HG02678 (cell line): ENCODE measurements at regions not wholly inside any gene's neighbourhood (a gene's known extent, or its start where the extent isn't known, plus 50 kb on each side); places are given as distances from the start of the nearest gene placed in this dataset.

Experiments used
- ATAC-seq: cut with Tn5 transposase; IDR thresholded peaks from one replicate; pipeline ENCODE4 v1.9.1; 2021; ENCODE audit warnings: mild to moderate bottlenecking, moderate library complexity; ENCODE audit not compliant: unreplicated experiment

DNA sequence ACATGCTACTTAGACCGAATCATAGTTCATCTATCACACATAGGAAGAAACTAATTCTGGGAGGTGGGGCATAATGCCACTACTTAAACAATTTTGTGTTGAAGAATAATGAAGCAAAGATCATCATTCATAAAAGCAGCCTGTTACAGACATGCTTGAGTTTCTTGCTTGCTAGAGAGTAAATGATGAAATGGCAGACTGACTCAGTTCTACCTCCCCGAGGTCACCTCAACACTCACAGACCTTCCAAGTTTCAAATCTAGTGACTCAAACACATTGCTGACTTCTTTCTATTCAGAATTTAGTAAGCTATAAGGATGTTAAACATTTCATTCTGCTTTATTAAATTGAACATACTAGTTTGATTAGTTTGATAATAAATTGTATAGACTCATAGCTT is 636.5 kb upstream of the FRG1 start:
- no peak for ATAC-seq

DNA sequence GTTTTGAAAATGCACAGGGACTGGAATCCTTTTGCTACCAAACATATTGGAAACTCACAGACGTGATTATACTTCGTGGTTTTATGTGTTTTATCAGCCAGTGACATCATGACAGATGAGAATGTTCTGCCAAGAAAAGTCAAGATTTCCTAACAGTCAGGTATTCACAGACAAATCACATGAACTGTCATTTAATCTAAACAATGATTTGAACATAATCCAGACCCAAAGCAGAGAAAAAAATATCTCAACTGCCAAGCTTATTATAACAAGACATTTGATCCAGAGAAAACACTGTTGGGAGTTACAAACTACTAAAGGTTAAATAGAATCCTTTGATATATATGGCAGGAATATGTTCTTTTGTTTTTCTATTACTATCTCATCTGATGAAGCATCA is 635.9 kb upstream of the FRG1 start:
- no peak for ATAC-seq

- ATAC-seq, result no peak
Observed at GRCh38 chr4:189305500-189305899, 635.2 kb upstream of the FRG1 start.

- ATAC-seq, result no peak
Observed at GRCh38 chr4:189311251-189311650, 629.4 kb upstream of the FRG1 start.

DNA sequence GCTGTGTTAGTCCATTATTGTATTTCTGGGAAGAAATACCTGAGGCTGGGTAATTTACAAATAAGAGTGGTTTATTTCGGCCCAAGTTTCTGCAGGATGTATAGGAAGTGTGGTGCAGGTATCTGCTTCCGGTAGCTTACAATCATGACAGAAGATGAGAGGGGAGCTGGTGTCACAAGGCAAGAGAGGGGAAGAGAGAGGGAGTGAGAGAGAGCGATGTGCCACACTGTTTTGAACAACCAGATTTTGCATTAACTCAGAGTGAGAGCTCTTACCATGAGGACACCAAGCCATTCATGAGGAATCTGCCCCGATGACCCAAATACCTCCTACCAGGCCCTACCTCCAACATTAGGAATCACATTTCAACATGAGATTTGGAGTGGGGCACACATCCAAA is 627.6 kb upstream of the FRG1 start:
- ATAC-seq, result no peak

DNA sequence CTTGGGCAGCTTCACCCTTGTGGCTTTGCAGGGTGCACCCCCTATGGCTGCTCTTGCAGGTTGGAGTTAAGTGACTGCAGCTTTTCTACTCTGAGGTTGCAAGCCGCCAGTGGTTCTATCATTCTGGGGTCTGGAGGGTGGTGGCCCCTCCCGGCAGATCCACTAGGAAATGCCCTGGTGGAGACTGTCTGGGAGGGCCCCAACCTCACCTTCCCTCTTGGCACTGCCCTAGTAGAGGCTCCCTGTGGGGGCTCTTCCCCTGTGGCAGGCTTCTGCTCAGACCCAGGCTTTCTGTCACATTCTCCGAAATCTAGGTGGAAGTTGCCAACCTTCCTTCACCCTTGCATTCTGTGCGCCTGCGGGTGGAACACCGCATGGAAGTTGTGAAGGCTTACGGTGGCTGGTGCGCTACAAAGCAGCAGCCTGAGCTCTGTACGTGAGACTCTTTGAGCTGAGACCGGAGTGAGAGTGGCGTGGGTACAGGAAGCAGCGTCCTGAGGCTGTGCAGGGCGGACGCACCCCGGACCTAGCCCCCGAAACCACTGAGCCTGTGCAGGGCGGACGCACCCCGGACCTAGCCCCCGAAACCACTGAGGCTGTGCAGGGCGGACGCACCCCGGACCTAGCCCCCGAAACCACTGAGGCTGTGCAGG is 626.7 kb upstream of the FRG1 start:
- ATAC-seq, result no peak

- no peak for ATAC-seq
Observed at GRCh38 chr4:189322426-189322825, 618.2 kb upstream of the FRG1 start.

GRCh38 chr4:189341881-189342280 is 598.8 kb upstream of the FRG1 start:
- ATAC-seq, result no peak

DNA sequence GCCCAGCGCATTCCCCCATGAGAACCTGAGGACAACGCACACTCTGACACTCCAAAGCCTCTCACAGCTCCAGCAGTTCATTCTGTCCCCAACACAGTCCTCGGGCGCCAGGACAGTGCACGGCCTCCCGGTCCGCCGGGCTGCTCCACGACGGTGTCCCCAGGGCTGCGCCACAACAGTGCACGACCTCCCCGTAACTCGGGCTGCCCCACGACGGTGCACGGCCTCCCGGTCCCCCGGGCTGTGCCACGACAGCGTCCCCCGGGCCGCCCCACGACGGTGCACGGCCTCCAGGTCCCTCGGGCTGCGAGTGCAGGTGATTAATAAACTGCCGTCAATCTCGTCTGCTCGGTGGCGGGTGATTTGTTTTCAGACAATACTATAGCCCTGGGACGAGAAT is 585.1 kb upstream of the FRG1 start:
- no peak for ATAC-seq

DNA sequence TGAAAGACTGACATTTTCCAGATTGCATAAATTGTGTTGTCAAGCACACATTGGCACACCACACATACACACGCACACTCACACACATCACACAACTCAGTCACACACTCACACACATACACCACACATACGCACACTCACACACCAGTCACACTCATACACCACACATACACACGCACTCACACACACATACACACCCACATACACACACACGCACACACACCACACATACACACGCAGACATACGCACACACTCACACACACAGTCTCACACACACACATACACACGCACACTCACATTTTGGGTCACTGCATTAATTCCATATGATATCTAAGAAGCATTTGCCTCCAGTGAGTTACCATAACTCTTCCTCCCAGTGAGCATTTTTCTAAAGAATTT is 578.3 kb upstream of the FRG1 start:
- ATAC-seq, result no peak

DNA sequence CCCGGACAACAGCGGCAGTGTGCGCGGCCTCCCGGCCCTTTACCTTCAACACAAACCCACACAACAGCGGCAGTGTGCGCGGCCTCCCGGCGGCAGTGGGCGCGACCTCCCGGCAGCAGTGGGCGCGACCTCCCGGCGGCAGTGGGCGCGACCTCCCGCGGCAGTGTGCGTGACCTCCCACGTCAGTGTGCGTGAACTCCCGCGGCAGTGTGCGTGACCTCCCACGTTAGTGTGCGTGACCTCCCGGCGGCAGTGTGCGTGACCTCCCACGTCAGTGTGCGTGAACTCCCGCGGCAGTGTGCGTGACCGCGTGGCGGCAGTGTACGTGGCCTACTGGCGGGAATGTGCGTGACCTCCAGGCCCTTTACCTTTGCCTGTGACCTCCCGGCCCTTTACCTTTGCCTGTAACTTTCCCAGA is 576.6 kb upstream of the FRG1 start:
- no peak for ATAC-seq

- no peak for ATAC-seq
Observed at GRCh38 chr4:189365451-189365850, 575.2 kb upstream of the FRG1 start.

GRCh38 chr4:189367832-189368231 is 572.8 kb upstream of the FRG1 start:
- ATAC-seq, result no peak

GRCh38 chr4:189374176-189374575 is 566.5 kb upstream of the FRG1 start:
- no peak for ATAC-seq

GRCh38 chr4:189376901-189377300 is 563.8 kb upstream of the FRG1 start:
- ATAC-seq, result no peak

- ATAC-seq, result no peak
Observed at GRCh38 chr4:189377569-189377968, 563.1 kb upstream of the FRG1 start.

GRCh38 chr4:189385098-189385497 is 555.6 kb upstream of the FRG1 start:
- ATAC-seq, result no peak

- no peak for ATAC-seq
Observed at GRCh38 chr4:189385579-189385978, 555.1 kb upstream of the FRG1 start.

- ATAC-seq, result no peak
Observed at GRCh38 chr4:189396435-189396834, 544.2 kb upstream of the FRG1 start.

DNA sequence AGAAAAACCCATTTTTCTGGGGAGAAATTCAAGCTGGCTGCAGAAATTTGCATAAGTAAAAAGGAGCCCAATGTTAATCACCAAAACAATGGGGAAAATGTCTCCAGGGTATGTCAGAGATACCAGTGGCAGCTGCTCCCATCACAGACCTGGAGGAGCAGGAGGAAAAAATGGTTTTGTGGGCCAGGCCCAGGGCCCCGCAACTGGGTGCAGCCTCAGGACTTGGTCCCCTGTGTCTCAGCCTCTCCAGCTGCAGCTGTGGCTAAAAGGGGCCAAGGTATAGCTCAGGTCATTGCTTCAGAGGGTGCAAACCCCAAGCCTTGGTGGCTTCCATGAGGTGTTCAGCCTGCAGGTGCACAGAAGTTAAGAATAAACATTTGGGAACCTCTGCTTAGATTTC is 536.4 kb upstream of the FRG1 start:
- no peak for ATAC-seq

- ATAC-seq, result no peak
Observed at GRCh38 chr4:189409158-189409557, 531.5 kb upstream of the FRG1 start.

- ATAC-seq, result no peak
Observed at GRCh38 chr4:189414021-189414420, 526.7 kb upstream of the FRG1 start.

- ATAC-seq, result no peak
Observed at GRCh38 chr4:189420572-189420971, 520.1 kb upstream of the FRG1 start.
